ENCODE measurements at regions not wholly inside any gene's neighbourhood (a gene's known extent, or its start where the extent isn't known, plus 50 kb on each side); places are given as distances from the start of the nearest gene placed in this dataset.

DNA sequence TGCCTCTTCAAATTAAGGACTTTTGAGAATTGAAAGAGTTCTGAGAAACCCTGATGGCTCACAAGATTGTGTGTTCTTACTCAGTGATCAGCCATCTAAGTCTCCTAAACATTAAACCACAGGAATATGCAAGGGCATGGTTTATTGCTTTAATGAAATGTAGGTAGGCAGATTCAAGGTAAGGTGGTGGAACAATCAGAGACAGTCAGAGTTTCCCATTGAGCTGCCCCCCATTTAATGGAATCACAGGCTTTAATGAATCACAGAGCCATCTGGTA, 107.8 kb upstream of the LRATD1 start:
- Mint-ChIP-seq H3K4me3 (no peak overlapping the region), H3K27me3 (no peaks in the 10 kb centered on the region), H3K36me3 (no peaks in the 10 kb centered on the region), H3K4me1 (no peaks in the 10 kb centered on the region), H3K27ac (no peak overlapping the region), H3K9me3 (peaks cover 4% of the 10 kb centered on the region)
- no peak for ATAC-seq (ENCODE audit: low read depth)
- POLR2A ChIA-PET, result no interaction called here
- no peak for DNase-seq

DNA sequence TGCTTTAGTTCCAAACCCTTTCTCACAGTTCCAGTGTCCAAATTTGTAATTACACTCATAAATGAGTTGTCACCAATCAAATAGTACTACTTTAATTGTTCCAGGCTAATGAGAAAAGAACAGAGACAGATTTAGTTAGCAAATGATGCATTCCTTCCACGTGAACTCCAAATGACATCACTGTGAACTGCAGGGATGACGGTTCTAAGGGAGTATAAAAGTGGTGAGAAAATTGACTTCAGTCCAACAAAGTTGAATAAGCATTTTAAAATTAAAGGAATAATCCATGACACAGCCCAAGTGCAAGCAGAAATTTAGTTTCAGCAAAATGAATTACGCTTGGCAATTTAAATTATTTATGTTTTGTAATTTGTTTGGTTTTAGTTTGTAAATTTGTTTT, 102.0 kb upstream of the LRATD1 start:
- POLR2A ChIA-PET, result no interaction called here
- H3K27ac Mint-ChIP-seq, result no peak overlapping the region
- no peaks in the 10 kb centered on the region for H3K4me1 Mint-ChIP-seq
- H3K27me3 Mint-ChIP-seq, result no peaks in the 10 kb centered on the region
- no peak overlapping the region for H3K4me3 Mint-ChIP-seq
- no peaks in the 10 kb centered on the region for H3K36me3 Mint-ChIP-seq
- no peak for DNase-seq
- no peaks in the 10 kb centered on the region for H3K9me3 Mint-ChIP-seq
- ATAC-seq (ENCODE audit: low read depth), result no peak

DNA sequence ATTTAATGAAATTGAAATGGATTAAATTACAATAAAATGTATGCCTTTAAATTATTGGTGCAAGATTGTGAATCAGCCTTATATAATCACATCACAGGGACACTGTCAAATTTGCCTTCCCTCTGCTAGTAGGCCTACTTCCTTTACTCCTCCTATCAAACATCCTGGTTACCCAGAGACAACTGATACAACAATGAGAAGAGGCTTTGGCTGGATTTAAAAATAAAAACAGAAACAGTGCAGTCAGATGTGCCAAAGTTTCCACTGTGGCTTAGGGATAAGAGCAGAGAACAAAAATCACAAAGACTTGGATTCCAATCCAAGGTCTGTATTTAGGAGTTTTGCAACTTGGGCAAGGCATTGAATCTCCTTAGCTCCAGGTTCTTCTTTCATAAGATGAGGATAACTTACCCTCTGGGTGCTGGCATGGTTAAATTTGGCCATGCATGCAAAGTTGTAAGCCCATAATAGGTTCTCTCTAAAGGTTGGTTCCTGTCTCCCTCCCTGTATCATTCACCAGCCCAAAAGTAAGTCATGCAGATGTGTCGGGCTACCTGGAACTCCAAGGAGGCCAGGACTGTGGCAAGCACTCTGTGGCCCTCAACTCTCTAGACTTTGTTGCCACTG, 99.3 kb upstream of the LRATD1 start:
- peaks cover 3% of the 10 kb centered on the region for H3K9me3 Mint-ChIP-seq
- H3K27me3 Mint-ChIP-seq, result no peaks in the 10 kb centered on the region
- H3K27ac Mint-ChIP-seq, result no peak overlapping the region
- POLR2A ChIA-PET, result no interaction called here
- no peaks in the 10 kb centered on the region for H3K36me3 Mint-ChIP-seq
- H3K4me1 Mint-ChIP-seq, result no peaks in the 10 kb centered on the region
- ATAC-seq (ENCODE audit: low read depth) (no peak), DNase-seq (no peak)
- H3K4me3 Mint-ChIP-seq, result no peak overlapping the region

DNA sequence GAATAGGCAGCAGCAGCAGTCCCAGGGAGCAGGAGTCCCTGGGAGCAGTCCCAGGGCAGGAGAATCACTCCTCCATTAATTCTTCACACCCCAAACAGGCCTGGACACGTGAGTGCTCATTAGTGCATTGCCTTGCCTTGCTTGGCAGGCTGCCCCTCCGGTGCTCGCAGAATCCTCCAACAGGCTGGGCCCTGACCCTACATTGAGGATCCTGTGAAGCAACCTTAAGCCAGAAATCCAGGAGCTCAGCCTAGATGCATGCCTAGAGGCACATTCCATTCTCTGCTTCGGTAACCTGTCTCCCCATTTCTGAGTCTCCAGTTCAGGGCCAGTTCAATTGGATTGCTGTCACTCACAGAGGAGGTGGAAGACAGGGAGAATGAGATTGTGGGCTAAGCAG, 97.4 kb upstream of the LRATD1 start:
- DNase-seq (no peak), ATAC-seq (ENCODE audit: low read depth) (no peak)
- no peaks in the 10 kb centered on the region for H3K4me1 Mint-ChIP-seq
- no peak overlapping the region for H3K27ac Mint-ChIP-seq
- POLR2A ChIA-PET, result no interaction called here
- peaks cover 3% of the 10 kb centered on the region for H3K9me3 Mint-ChIP-seq
- no peak overlapping the region for H3K4me3 Mint-ChIP-seq
- no peaks in the 10 kb centered on the region for H3K36me3 Mint-ChIP-seq
- H3K27me3 Mint-ChIP-seq, result no peaks in the 10 kb centered on the region

DNA sequence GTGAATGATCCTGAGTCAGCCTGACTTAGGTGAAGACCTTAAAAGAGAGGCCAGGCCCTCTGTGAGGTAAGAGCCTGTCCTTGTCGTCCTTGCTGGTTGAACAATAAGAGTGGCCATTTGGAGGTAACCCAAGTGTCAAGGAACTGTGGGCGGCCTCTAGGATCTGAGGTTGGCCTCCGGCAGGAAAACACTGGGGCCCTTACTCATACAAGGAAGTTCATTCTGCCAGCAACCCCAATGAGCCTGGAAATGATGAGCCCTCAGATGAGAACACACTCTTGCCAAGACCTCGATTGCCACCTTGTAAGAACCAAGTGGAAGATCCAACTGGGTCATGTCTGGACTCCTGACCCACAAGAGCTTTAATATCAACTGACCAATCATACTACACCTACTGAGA, 95.5 kb upstream of the LRATD1 start:
- Mint-ChIP-seq H3K4me3 (no peak overlapping the region), H3K4me1 (no peaks in the 10 kb centered on the region), H3K27ac (no peak overlapping the region), H3K36me3 (no peaks in the 10 kb centered on the region), H3K27me3 (no peaks in the 10 kb centered on the region), H3K9me3 (peaks cover 3% of the 10 kb centered on the region)
- POLR2A ChIA-PET, result no interaction called here
- DNase-seq, result no peak
- ATAC-seq (ENCODE audit: low read depth), result no peak

DNA sequence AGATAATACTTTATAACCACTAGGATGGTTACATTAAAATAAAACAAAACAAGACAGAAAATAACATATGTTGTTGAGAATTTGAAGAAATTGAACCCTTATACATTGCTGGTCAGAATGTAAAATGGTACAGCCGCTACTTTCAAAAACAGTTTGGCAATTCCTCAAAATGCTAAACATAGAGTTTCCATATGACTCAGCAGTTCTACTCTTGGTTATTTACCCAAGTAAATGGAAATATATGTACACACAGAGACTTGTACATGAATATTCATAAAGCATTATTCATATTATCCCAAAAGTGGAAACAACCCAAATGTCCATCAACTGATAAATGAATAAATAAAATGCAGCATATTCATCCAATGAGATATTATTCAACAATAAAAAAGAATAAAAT, 92.5 kb upstream of the LRATD1 start:
- no peaks in the 10 kb centered on the region for H3K27me3 Mint-ChIP-seq
- no peak for DNase-seq
- no peak overlapping the region for H3K27ac Mint-ChIP-seq
- POLR2A ChIA-PET, result no interaction called here
- H3K9me3 Mint-ChIP-seq, result peaks cover 3% of the 10 kb centered on the region
- H3K4me3 Mint-ChIP-seq, result no peak overlapping the region
- no peak for ATAC-seq (ENCODE audit: low read depth)
- H3K4me1 Mint-ChIP-seq, result no peaks in the 10 kb centered on the region
- no peaks in the 10 kb centered on the region for H3K36me3 Mint-ChIP-seq

DNA sequence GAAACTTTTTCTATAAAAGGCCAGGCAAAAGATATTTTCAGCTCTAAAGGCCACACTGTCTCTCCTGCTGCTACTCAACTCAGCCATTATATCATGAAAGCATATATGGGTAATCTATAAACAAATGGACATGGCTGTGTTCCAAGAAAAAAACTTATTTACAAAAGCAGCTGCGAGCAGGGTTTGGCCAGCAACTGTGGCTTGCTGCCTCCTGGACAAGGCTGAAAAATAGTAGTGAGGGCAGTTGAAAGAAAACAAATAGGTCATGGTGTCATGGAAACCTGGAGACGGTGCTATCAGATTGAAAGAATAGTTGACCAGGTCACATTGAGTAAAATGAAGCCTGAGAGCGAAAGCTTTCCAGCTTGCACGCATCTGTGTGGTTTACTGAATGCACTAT, 89.2 kb upstream of the LRATD1 start:
- no peak for ATAC-seq (ENCODE audit: low read depth)
- Mint-ChIP-seq H3K27me3 (no peaks in the 10 kb centered on the region), H3K27ac (no peak overlapping the region)

DNA sequence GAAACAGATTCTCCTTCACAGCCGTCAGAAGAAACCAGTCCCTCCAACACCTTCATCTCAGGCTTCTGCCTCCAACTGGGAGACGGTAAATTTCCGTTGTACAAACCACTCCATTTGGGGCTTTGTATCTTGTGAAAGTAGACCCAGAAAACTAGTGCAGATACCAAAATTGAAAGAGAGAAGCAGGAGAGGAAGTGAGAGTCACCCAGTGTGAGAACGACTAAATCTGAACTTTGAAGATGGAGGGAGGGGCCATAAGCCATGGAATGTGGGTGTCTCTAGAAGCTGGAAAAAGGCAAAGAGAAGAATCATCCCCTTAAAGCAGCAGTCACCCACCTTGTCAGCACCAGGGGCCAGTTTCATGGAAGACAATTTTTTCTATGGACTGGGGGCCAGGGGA, 88.3 kb upstream of the LRATD1 start:
- no peak for ATAC-seq (ENCODE audit: low read depth)
- H3K36me3 Mint-ChIP-seq, result no peaks in the 10 kb centered on the region
- DNase-seq, result no peak
- no peaks in the 10 kb centered on the region for H3K9me3 Mint-ChIP-seq
- H3K4me1 Mint-ChIP-seq, result no peaks in the 10 kb centered on the region
- POLR2A ChIA-PET, result no interaction called here
- no peak overlapping the region for H3K27ac Mint-ChIP-seq
- H3K27me3 Mint-ChIP-seq, result no peaks in the 10 kb centered on the region
- no peak overlapping the region for H3K4me3 Mint-ChIP-seq

More for the DNA sequence above, 89.2 kb upstream of the LRATD1 start:
- no peaks in the 10 kb centered on the region for H3K36me3 Mint-ChIP-seq
- POLR2A ChIA-PET, result no interaction called here
- H3K9me3 Mint-ChIP-seq, result no peaks in the 10 kb centered on the region
- no peak for DNase-seq
- H3K4me3 Mint-ChIP-seq, result no peak overlapping the region
- no peaks in the 10 kb centered on the region for H3K4me1 Mint-ChIP-seq

DNA sequence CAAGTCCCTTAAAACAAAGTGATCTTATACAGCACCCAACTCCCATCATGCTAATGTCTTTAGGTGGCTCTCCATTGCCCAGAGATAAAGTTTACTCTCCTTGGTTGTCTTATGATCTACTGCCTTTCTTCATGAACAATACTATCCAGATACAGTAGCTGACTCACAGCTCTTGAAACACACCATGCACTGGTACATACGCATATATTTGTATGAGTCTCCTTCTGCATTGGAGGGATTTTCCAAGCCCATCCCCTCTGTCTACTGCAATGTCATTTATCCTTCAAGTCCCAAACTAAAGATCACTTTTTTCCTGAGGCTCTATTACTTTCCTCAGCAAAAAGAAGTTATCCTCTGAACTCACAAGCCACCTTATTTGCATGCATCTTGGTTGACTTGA, 84.7 kb upstream of the LRATD1 start:
- Mint-ChIP-seq H3K36me3 (no peaks in the 10 kb centered on the region), H3K9me3 (no peaks in the 10 kb centered on the region), H3K4me3 (no peak overlapping the region), H3K27me3 (no peaks in the 10 kb centered on the region), H3K27ac (no peak overlapping the region), H3K4me1 (no peaks in the 10 kb centered on the region)
- no peak for DNase-seq
- POLR2A ChIA-PET, result no interaction called here
- ATAC-seq (ENCODE audit: low read depth), result no peak

DNA sequence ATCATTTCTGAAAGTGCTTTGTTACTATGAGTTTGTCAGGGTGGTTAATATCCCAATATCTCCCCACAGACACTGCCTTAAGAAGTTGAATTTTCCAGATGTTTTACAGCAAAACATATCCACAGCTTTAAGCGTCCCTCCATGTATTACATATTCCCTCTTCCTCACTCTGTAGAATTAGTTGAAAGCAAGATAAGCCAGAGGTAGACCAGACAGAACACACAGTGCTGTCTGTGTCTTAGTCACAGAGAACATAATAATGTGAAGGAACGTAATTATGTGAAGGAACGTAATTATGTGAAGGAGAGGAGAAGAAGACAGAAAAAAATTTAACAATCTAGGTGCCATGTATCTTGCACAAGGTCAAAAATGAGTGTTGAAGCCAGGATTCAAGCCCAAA, 81.9 kb upstream of the LRATD1 start:
- DNase-seq (no peak), ATAC-seq (ENCODE audit: low read depth) (no peak)
- Mint-ChIP-seq H3K36me3 (no peaks in the 10 kb centered on the region), H3K27me3 (no peaks in the 10 kb centered on the region), H3K4me1 (no peaks in the 10 kb centered on the region), H3K4me3 (no peak overlapping the region), H3K27ac (no peak overlapping the region), H3K9me3 (no peaks in the 10 kb centered on the region)
- POLR2A ChIA-PET, result no interaction called here

DNA sequence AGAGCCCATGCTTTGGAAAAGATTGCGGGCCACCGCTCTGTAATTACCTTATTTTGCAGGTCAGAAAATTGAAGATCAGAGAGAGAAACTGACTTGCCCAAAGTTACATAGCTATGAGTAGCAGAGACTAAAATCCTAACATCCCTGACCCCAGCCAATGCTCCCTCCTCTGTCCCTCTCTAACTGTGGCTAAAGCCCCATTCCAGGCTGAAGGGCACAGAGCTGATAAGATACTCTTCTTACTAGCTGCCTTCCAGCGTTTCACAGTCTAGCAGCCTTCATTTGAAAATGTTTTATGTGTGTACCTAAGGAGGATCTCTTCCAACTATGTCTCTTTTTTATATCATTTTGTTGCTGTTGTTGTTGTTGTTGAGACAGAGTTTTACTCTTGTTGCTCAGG, 81.4 kb upstream of the LRATD1 start:
- Mint-ChIP-seq H3K27me3 (no peaks in the 10 kb centered on the region), H3K4me3 (no peak overlapping the region), H3K27ac (no peak overlapping the region), H3K9me3 (no peaks in the 10 kb centered on the region), H3K4me1 (no peaks in the 10 kb centered on the region), H3K36me3 (no peaks in the 10 kb centered on the region)
- ATAC-seq (ENCODE audit: low read depth) (no peak), DNase-seq (no peak)
- POLR2A ChIA-PET, result no interaction called here

DNA sequence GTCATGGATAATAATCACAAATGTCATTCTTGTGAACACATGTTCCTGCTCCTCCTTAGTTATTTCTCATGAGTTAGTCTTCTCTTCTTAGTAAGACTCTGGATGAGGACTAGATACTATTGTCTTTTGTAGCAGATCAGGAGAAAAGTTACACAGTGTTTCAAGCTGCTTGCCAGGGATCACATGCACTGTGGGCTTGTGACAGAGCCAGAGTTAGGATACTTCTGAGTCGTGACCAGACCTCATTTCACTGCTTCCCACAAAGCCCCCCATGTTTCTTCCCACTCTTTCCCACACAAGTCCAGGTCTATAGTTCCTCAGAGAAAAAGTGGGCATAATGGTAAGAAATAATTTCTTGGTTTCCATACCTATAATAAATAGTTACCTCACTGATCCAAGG, 80.2 kb upstream of the LRATD1 start:
- Mint-ChIP-seq H3K27ac (no peak overlapping the region), H3K36me3 (no peaks in the 10 kb centered on the region), H3K4me3 (no peak overlapping the region), H3K27me3 (no peaks in the 10 kb centered on the region), H3K4me1 (no peaks in the 10 kb centered on the region), H3K9me3 (no peaks in the 10 kb centered on the region)
- ATAC-seq (ENCODE audit: low read depth), result no peak
- POLR2A ChIA-PET, result no interaction called here
- no peak for DNase-seq

DNA sequence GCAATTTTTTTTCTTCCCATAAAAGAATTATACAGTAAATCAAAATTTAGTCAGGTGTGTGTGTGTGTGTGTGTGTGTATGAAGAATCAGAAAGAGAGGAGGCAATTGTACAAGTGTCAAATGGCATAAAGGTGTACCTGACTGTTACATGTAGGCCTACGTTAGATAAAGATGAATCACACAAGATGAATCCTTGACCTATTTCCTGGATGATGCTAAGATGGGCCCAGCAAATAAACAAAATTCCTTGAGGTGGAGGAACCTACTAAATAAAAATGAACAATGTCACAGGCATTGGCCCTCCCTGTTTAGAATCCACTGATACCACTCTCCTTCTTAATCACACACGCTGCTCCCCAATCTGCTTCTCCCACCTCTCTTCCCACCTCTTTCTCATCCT, 79.7 kb upstream of the LRATD1 start:
- H3K36me3 Mint-ChIP-seq, result no peaks in the 10 kb centered on the region
- DNase-seq, result no peak
- no peaks in the 10 kb centered on the region for H3K27me3 Mint-ChIP-seq
- H3K4me1 Mint-ChIP-seq, result no peaks in the 10 kb centered on the region
- ATAC-seq (ENCODE audit: low read depth), result no peak
- no peak overlapping the region for H3K27ac Mint-ChIP-seq
- POLR2A ChIA-PET, result no interaction called here
- no peaks in the 10 kb centered on the region for H3K9me3 Mint-ChIP-seq
- H3K4me3 Mint-ChIP-seq, result no peak overlapping the region

DNA sequence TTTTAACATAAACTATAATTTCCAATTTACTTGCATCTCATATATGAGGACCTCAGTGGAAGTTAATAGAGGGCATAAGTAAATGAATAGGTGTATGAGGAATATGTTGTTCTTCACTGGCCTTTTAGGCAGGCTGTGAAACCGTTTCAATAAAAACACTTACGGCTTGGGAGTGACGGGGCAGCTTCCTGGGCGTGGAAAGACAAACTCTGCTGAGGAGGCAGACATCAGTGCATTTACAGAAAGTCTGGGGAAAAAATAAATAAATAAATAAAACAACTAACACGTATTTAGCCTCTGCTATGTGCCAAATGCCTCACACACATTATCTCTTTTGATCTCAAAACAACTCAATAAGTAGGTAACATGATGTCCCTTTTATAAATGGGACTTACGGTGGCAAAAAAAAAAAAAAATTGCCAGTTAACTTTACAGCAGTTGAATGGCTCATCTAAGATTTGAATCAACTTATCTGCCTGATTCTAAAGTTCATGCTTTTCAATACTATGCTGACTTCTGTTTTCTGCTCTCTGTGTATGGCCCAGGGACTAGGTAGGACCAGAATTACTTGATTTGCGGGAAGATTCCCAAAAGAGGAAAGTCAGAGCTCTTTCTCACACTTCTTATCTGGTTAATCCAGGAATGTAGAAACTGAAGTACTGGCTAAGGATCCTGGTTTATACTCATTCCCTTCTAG, 77.5 kb upstream of the LRATD1 start:
- POLR2A ChIA-PET, result no interaction called here
- no peak for ATAC-seq (ENCODE audit: low read depth)

DNA sequence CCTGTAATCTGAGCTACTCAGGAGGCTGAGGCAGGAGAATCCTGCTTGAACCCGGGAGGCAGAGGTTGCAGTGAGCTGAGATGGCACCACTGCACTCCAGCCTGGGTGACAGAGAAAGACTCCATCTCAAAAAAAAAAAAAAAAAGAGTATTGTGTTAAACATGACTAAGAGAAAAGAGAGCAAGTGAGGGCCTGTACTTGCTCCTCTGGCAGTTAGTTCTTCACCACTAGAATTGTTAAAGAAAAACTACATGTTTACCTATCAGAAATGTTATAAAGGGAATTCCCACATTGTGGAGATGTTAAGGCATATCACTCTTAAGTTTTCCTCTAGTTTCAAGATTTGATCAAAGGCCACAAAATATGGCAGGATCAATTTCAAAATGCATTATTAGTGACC, 75.4 kb upstream of the LRATD1 start:
- no peak for ATAC-seq (ENCODE audit: low read depth)
- Mint-ChIP-seq H3K9me3 (no peaks in the 10 kb centered on the region), H3K36me3 (no peaks in the 10 kb centered on the region), H3K4me1 (no peaks in the 10 kb centered on the region), H3K4me3 (no peak overlapping the region), H3K27me3 (no peaks in the 10 kb centered on the region), H3K27ac (no peak overlapping the region)
- no peak for DNase-seq
- POLR2A ChIA-PET, result no interaction called here

More for the DNA sequence above, 77.5 kb upstream of the LRATD1 start:
- no peak overlapping the region for H3K27ac Mint-ChIP-seq
- H3K27me3 Mint-ChIP-seq, result no peaks in the 10 kb centered on the region
- no peaks in the 10 kb centered on the region for H3K36me3 Mint-ChIP-seq
- H3K4me3 Mint-ChIP-seq, result no peak overlapping the region
- no peaks in the 10 kb centered on the region for H3K9me3 Mint-ChIP-seq
- no peak for DNase-seq
- no peaks in the 10 kb centered on the region for H3K4me1 Mint-ChIP-seq
